HG02981 (cell line): ENCODE measurements at regions not wholly inside any gene's neighbourhood (a gene's known extent, or its start where the extent isn't known, plus 50 kb on each side); places are given as distances from the start of the nearest gene placed in this dataset.

ENCODE experiments used
- ATAC-seq: cut with Tn5 transposase; IDR thresholded peaks from one replicate; pipeline ENCODE4 v1.9.1; 2021; ENCODE audit warnings: mild to moderate bottlenecking, moderate library complexity; ENCODE audit not compliant: unreplicated experiment

DNA sequence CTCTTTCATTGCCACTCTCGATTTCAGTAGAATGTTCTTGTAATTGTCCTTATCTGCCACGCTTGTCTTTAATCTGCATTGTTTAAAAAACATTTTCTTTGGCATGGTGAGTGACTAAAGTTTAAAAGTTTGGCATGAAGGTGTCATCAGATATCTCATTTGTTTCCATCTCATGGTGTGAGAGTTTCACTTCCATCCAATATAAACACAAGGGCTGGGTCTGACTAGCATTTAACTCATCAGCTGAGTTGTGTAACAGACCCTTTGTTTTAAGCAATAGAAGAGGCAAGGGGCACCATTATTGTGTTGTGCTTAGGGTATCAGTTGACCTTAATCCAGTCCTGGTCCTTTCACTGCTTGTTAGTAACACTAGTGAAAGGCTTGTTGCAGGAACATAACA, 49.9 kb upstream of the IL12A start:
- no peak for ATAC-seq
